ENCODE measurements at regions not wholly inside any gene's neighbourhood (a gene's known extent, or its start where the extent isn't known, plus 50 kb on each side); places are given as distances from the start of the nearest gene placed in this dataset.

GRCh38 chr17:17398188-17398942 lies 78.4 kb upstream of the MED9 start:
- DNase-seq: no peak

GRCh38 chr17:17398943-17399926 lies 77.6 kb upstream of the MED9 start:
- no peak for DNase-seq

- no peak for DNase-seq
Measured at GRCh38 chr17:17400070-17400469, 76.7 kb upstream of the MED9 start.

DNA sequence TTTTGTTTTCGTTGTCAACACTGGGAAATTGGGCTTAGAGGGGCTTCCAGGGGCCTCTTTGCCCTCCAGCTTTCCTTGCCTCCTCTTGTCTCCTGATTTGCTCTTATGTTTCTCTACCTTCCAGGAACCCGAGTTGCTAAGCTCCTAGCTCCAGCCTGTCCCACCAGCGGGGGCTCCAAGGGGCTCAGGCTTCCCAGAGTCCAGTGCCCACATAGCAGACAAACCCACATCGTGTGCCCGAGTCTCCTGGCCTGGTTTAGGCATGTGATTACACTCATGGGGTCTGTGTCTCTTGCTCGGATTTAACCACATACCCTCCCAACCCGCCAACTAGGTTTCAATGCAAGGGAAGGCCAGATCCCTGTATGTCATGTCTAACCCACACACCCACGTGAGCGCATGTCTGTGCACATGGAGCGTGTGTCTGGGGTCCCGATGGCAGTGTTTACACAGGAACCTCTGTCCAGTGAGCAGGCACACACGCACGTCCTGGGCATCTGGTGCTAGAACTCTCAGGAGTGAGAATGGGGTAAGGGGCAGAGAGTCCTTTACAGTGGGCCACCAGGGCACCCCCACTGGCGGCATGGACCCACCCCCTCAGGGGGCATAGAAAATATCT lies 76.1 kb upstream of the MED9 start:
- no peak for DNase-seq

GRCh38 chr17:17401271-17401781 lies 75.5 kb upstream of the MED9 start:
- no peak for DNase-seq

DNA sequence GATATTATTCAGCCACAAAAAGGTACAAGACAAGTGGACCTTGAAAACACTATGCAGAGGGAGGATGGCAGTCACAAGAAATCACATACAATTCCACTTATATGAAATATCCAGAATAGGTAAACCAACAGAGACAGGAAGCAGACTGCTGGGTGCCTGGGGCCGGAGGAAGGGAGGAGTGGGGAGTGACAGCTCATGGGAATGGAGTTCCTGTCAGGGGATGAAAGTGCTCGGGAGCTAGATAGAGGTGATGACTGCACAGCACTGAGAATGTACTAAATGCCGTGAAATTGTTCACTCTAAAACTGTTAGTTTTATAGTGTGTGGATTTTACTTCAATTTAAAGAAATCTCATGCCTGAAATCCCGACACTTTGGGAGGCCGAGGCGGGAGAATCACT lies 74.2 kb upstream of the MED9 start:
- no peak for DNase-seq

DNA sequence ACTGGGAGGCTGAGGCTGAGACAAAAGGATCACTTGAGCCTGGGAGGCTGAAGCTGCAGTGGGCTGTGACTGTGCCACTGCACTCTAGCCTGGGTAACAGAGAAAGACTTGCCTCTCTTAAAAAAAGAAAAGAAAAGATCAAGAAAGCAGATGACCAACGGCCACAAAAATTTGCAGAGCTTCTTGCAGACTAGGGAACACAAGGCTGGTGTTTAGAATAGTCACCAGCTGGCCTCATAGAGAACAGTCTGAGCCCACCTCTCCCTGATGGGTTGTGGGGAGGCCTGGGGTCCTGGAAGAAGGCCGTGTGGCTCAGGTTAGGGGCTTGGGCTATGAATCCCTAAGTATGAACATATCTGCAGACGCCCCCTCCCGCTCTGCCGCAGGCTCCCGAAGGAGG lies 73.7 kb upstream of the MED9 start:
- no peak for DNase-seq

- DNase-seq: no peak
Measured at GRCh38 chr17:17403899-17404576, 72.8 kb upstream of the MED9 start.

DNA sequence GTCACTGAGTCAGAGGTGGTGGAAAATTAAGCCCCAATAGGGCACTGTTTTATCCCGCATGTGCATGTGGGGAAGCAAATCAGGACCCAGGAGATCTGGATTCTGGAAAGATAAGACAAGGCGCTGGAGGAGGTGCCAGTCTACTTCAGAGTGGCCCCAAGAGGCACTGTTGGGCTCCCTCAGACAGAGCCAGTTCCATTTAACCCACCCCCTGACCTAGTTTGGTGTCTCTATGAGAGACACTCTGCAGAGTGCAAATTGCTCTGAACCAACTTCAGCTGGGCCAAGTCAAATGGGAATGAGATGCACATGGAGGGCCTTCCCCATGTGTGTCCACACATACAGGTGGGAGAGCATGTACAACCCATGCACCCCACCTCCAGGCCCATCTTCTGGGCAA lies 71.1 kb upstream of the MED9 start:
- DNase-seq: no peak

GRCh38 chr17:17406225-17406624 lies 70.6 kb upstream of the MED9 start:
- DNase-seq: no peak

DNA sequence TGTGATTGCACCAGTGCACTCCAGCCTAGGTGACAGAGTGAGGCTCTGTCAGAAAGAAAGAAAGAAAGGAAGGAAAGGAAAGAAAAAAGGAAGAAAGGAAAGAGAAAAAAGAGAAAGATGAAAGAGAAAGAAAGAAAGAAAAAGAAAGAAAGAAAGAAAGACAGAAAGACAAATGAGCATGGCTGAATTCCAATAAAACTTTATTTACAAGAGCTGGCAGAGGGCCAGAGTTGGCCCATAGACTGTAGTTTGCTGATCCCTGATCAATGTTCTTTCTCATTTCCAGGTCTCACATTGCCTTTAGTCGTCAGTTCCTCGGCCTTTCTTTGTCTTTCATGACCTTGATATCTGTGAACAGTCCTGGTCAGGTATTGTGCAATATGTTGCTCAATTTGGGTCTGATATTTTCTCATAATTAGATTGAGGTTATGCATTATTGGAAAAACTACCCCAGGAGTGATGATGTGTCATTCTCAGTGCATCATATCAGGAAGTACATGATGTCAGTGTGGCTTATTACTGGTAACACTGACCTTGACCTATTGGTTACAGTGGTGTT lies 68.5 kb upstream of the MED9 start:
- no peak for DNase-seq

GRCh38 chr17:17410357-17410756 lies 66.4 kb upstream of the MED9 start:
- DNase-seq: no peak

DNA sequence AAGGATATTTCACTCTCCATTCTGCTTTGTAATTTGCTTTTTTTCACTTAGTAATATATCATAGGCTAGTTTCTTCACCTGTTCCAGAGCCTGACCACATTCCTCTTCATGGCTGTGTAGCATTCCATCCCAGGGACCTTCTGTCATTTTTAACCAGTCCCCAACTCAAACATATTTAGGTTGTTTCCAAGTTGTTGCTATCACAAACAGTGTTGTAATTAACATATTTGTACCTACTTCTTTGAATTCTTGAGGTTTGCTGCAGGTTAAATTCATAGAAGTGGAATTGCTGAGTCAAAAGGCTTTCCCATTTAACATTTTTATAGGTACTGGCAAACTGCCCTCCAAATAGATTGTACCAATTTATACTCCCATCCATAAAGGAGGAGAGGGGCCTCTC lies 65.1 kb upstream of the MED9 start:
- no peak for DNase-seq

- no peak for DNase-seq
Measured at GRCh38 chr17:17412326-17412725, 64.5 kb upstream of the MED9 start.

DNA sequence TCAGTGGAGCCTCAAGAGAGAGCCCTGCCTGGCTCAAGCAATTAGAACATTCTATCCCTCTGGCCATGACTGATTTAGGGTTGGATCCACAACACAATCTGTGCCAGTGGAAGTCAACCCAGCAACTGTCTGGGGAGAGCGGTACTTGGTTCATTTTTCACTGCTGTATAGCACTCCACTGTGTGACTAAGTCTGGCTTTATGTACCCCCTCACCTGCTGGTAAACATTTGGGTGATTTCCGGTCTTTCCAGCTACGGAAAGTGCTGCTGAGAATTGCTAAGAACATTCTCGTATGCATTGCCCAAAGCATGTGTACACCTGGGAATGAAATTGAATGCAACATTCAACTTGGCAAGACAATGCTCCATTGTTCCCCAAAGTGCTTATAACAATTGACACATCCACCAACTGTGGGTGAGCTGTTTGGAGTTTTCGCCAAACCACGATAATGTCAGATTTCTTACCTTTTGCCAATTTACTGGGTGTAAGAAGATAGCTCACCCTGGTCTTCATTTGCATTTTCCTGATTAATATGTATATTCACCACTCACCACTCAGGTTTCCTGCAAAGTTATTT lies 63.5 kb upstream of the MED9 start:
- no peak for DNase-seq

DNA sequence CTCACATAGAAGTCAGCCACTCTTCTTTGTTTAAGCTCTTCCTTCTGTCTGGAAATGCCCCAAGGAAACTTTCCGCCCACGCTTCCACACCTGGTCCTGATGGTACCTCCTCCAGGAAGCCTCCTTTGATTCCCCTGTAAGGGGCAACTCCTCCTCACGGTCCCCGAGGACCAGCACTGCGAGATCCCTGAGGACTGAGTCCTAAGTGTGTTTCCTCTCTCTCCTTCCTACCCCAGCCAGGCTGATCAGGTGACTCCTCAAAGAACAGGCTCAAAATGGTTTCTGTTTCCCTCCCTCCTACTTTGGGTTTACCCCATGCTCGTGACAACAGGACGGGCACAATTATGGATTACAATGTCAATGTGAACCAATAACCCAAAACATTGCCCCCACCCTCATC lies 63.0 kb upstream of the MED9 start:
- no peak for DNase-seq

- DNase-seq: no peak
Measured at GRCh38 chr17:17414341-17414805, 62.4 kb upstream of the MED9 start.

- DNase-seq: no peak
Measured at GRCh38 chr17:17415006-17415405, 61.8 kb upstream of the MED9 start.

- DNase-seq: no peak
Measured at GRCh38 chr17:17416007-17416399, 60.8 kb upstream of the MED9 start.

- DNase-seq: no peak
Measured at GRCh38 chr17:17416400-17417360, 60.1 kb upstream of the MED9 start.

DNA sequence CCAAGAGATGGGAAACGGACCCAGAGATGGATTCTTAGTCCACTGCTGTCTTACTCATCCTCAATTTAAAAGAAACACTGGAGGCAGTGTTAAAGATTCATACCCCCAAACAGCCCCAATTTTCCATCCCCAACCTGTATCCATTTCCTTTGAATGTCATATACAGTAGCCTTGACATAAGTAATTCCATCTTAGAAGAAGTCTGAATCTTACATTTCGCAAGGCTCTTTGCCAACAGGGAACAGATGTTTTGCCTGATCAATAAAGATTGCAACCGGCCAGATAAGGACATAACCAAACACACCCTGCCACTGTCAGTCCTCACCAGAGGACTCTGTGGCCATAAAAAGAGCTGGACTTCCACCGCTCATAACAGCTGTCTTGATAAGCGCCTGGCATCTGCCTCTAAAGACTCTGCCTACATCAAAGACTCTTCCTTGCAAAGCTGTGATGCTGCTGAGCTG lies 59.0 kb upstream of the MED9 start:
- DNase-seq: no peak

Data from T1000 (cell line).